Lung (tissue), 11 donors: ENCODE measurements at regions not wholly inside any gene's neighbourhood (a gene's known extent, or its start where the extent isn't known, plus 50 kb on each side); places are given as distances from the start of the nearest gene placed in this dataset.

Source experiments
- ATAC-seq: fragments of 200-7000 bp; cut with Tn5 transposase; one replicate; pipeline ENCODE4 v1.9.1; 2020; ENCODE audit warnings: moderate number of reproducible peaks; ENCODE audit not compliant: insufficient read depth, low FRiP score
- DNase-seq, 3 donors: peaks; one replicate each; pipeline ENCODE4 v3.0.0-alpha.2; 2013 to 2017
- H3K27ac ChIP-seq, 2 donors: one replicate each; pipeline ENCODE4 v1.5.1; 2013; ENCODE audit warnings: mild to moderate bottlenecking in 2 of 2, moderate library complexity in 2 of 2, control low read depth in 1 of 2, inconsistent platforms in 1 of 2, low read depth in 1 of 2, low read length in 1 of 2
- H3K27me3 ChIP-seq, 3 donors: one replicate each; pipeline ENCODE4 v1.5.1; 2013; ENCODE audit warnings: low read length in 2 of 3; ENCODE audit not compliant: control insufficient read depth in 3 of 3, insufficient read depth in 3 of 3
- H3K36me3 ChIP-seq, 4 donors: one replicate each; pipeline ENCODE4 v1.5.1; 2013; ENCODE audit warnings: low read length in 4 of 4, mild to moderate bottlenecking in 1 of 4, moderate library complexity in 1 of 4; ENCODE audit not compliant: control insufficient read depth in 4 of 4, insufficient read depth in 4 of 4
- H3K4me1 ChIP-seq, 5 donors: one replicate each; pipeline ENCODE4 v1.5.1; 2013; ENCODE audit warnings: low read length in 5 of 5, mild to moderate bottlenecking in 2 of 5, moderate library complexity in 1 of 5; ENCODE audit not compliant: control insufficient read depth in 5 of 5, insufficient read depth in 5 of 5
- H3K4me3 ChIP-seq: one replicate; pipeline ENCODE4 v1.5.1; 2013; ENCODE audit warnings: mild to moderate bottlenecking, control low read depth, moderate library complexity
- H3K9ac ChIP-seq, 2 donors: one replicate each; pipeline ENCODE4 v1.5.1; 2013; ENCODE audit warnings: low read length in 2 of 2, control low read depth in 1 of 2; ENCODE audit not compliant: insufficient read depth in 1 of 2
- H3K9me3 ChIP-seq, 4 donors: one replicate each; pipeline ENCODE4 v1.5.1; 2013; ENCODE audit warnings: low read length in 3 of 4, mild to moderate bottlenecking in 1 of 4, moderate library complexity in 1 of 4; ENCODE audit not compliant: control insufficient read depth in 4 of 4, insufficient read depth in 3 of 4
- WGBS, 2 donors: extraction: QIAGEN DNeasy Blood & Tissue Kit; methylation state at CpG; one replicate each; pipeline ENCODE4 v1.1.7; 2013; 5-methylcytosine and 5-hydroxymethylcytosine counted together
- TF ChIP-seq, protein P1 (sequence below): IDR thresholded peaks from 2 replicates; pipeline ENCODE4 v1.5.1; 2012; ENCODE audit warnings: mild to moderate bottlenecking; ENCODE audit errors: control extremely low read depth, extremely low read depth
- donor health status: control.
- donor health status: control.
- donor health status: Bipolar disorder and iron deficiency.
- donor health status: healthy.
- donor health status: DM: yes; HTN: yes; CAD: no.

DNA sequence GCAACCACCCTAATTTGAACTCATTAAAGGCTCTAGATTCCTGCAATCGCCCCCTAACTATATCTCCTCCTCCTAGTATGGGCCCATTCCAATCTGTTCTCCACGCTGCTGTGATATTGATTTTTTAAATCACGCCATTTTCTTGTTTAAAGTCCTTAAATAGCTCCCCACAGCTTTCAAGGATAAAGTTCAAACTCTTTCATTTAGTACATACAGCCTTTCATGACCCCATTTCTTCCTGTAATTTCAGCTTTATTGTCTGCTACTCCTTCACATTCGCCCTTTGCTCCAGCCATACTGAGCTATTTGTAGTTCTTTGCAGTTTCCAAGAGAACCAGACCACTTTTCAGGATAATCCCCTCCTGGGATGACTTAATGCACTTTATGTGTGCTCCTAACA, 118.5 kb downstream of the GC start:
- TF ChIP-seq, protein P1, sequence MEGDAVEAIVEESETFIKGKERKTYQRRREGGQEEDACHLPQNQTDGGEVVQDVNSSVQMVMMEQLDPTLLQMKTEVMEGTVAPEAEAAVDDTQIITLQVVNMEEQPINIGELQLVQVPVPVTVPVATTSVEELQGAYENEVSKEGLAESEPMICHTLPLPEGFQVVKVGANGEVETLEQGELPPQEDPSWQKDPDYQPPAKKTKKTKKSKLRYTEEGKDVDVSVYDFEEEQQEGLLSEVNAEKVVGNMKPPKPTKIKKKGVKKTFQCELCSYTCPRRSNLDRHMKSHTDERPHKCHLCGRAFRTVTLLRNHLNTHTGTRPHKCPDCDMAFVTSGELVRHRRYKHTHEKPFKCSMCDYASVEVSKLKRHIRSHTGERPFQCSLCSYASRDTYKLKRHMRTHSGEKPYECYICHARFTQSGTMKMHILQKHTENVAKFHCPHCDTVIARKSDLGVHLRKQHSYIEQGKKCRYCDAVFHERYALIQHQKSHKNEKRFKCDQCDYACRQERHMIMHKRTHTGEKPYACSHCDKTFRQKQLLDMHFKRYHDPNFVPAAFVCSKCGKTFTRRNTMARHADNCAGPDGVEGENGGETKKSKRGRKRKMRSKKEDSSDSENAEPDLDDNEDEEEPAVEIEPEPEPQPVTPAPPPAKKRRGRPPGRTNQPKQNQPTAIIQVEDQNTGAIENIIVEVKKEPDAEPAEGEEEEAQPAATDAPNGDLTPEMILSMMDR: no peak
- no peaks in the 10 kb centered on the region for H3K4me1 ChIP-seq
- H3K36me3 ChIP-seq: no peaks in the 10 kb centered on the region
- no peak for ATAC-seq
- no peaks in the 10 kb centered on the region for H3K27me3 ChIP-seq
- no peak overlapping the region for H3K27ac ChIP-seq
- DNase-seq: no peak
- WGBS, 2 donors: 89 to 94% methylated on average over 4 of the region's 4 CpGs
- H3K9ac ChIP-seq: no peak overlapping the region
- peaks cover 0 to 2% (median 0%) of the 10 kb centered on the region in 4 donors for H3K9me3 ChIP-seq
- H3K4me3 ChIP-seq: no peak overlapping the region

DNA sequence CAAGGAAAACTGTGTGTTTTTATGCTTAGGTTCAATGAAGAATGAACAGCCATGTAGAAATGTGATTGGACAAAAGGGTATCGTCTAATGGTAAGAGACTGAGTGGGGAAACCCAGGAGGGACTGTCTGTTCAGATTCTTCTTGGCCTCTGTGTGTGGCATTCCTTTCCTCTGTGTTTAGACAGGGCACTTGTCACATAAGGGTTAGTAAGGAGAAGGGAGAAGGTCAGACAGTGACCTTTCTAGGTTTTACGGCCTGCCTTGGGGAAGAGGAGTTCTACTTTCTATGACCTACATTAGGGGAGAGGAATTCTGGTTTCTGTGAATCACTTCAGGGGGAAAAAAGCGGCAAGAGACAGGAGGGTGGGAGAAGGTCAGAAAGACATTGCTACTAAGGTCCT, 119.5 kb downstream of the GC start:
- no peak for DNase-seq
- WGBS, 2 donors: 78 to 86% methylated on average over 3 of the region's 3 CpGs
- H3K9ac ChIP-seq: no peak overlapping the region
- H3K36me3 ChIP-seq: no peaks in the 10 kb centered on the region
- H3K4me1 ChIP-seq: no peaks in the 10 kb centered on the region
- H3K4me3 ChIP-seq: no peak overlapping the region
- H3K27ac ChIP-seq: no peak overlapping the region
- H3K9me3 ChIP-seq: peaks cover 0 to 2% (median 0%) of the 10 kb centered on the region in 4 donors
- TF ChIP-seq, protein P1: no peak
- H3K27me3 ChIP-seq: no peaks in the 10 kb centered on the region
- no peak for ATAC-seq

DNA sequence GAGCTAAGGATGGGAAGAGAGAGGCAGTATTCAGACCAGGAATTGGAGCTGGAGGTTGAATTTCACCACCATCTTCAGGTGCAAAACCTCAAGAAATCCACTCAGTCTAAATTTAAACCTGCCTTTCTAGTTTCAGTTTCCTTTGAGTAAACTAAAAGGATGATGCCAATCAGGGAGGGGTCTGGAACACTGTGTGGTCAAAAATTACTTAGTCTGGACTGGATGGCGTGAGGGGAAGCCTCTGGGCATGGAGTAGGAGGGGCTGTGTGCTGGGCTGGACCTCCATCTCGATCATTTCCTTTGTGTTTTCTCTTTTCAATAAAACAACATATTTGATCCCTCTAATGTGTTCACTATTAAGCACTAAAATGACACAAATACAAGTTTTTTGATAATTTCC, 120.1 kb downstream of the GC start:
- peak; percentile 47 for ATAC-seq
- no peaks in the 10 kb centered on the region for H3K4me1 ChIP-seq
- H3K27me3 ChIP-seq: no peaks in the 10 kb centered on the region
- TF ChIP-seq, protein P1: no peak
- H3K27ac ChIP-seq: no peak overlapping the region
- no peak overlapping the region for H3K4me3 ChIP-seq
- H3K9ac ChIP-seq: no peak overlapping the region
- WGBS, 2 donors: 52 to 69% methylated on average over 2 of the region's 2 CpGs
- no peaks in the 10 kb centered on the region for H3K36me3 ChIP-seq
- peak in 1 of 3 donors; percentile 13 for DNase-seq
- H3K9me3 ChIP-seq: peaks cover 0 to 2% (median 0%) of the 10 kb centered on the region in 4 donors

- 83 to 94% methylated on average over 2 of the region's 2 CpGs for WGBS, 2 donors
- H3K9ac ChIP-seq: no peak overlapping the region
- H3K27me3 ChIP-seq: no peaks in the 10 kb centered on the region
- H3K27ac ChIP-seq: no peak overlapping the region
- no peaks in the 10 kb centered on the region for H3K9me3 ChIP-seq
- no peaks in the 10 kb centered on the region for H3K36me3 ChIP-seq
- H3K4me3 ChIP-seq: no peak overlapping the region
- TF ChIP-seq, protein P1: no peak
- DNase-seq (no peak), ATAC-seq (no peak)
- H3K4me1 ChIP-seq: no peaks in the 10 kb centered on the region
Observed at GRCh38 chr4:71659979-71660378, 123.9 kb downstream of the GC start.
